Neural progenitor cell (in vitro differentiated cells): ENCODE measurements at regions not wholly inside any gene's neighbourhood (a gene's known extent, or its start where the extent isn't known, plus 50 kb on each side); places are given as distances from the start of the nearest gene placed in this dataset.

ENCODE experiments used
- EZH2 ChIP-seq: fragments of 200-600 bp; sonication (generic); IDR thresholded peaks from 2 replicates; pipeline ENCODE4 v1.6.1; 2017; ENCODE audit warnings: antibody characterized with exemption, mild to moderate bottlenecking, moderate library complexity
- EZH2phosphoT487 ChIP-seq: fragments of 200-600 bp; sonication (generic); IDR thresholded peaks from 2 replicates; pipeline ENCODE4 v1.6.1; 2017; ENCODE audit warnings: antibody characterized with exemption
- TF ChIP-seq, protein P1 (sequence below): fragments of 200-600 bp; sonication (generic); IDR thresholded peaks from 2 replicates; pipeline ENCODE4 v1.5.1; 2017; ENCODE audit warnings: antibody characterized with exemption, mild to moderate bottlenecking

- TF ChIP-seq, protein P1, sequence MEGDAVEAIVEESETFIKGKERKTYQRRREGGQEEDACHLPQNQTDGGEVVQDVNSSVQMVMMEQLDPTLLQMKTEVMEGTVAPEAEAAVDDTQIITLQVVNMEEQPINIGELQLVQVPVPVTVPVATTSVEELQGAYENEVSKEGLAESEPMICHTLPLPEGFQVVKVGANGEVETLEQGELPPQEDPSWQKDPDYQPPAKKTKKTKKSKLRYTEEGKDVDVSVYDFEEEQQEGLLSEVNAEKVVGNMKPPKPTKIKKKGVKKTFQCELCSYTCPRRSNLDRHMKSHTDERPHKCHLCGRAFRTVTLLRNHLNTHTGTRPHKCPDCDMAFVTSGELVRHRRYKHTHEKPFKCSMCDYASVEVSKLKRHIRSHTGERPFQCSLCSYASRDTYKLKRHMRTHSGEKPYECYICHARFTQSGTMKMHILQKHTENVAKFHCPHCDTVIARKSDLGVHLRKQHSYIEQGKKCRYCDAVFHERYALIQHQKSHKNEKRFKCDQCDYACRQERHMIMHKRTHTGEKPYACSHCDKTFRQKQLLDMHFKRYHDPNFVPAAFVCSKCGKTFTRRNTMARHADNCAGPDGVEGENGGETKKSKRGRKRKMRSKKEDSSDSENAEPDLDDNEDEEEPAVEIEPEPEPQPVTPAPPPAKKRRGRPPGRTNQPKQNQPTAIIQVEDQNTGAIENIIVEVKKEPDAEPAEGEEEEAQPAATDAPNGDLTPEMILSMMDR = no peak
- TF ChIP-seq EZH2phosphoT487 (no peak), EZH2 (no peak)
Measured at GRCh38 chr5:24805230-24805629, 160.5 kb upstream of the CDH10 start.
